ENCODE measurements at regions not wholly inside any gene's neighbourhood (a gene's known extent, or its start where the extent isn't known, plus 50 kb on each side); places are given as distances from the start of the nearest gene placed in this dataset.

DNA sequence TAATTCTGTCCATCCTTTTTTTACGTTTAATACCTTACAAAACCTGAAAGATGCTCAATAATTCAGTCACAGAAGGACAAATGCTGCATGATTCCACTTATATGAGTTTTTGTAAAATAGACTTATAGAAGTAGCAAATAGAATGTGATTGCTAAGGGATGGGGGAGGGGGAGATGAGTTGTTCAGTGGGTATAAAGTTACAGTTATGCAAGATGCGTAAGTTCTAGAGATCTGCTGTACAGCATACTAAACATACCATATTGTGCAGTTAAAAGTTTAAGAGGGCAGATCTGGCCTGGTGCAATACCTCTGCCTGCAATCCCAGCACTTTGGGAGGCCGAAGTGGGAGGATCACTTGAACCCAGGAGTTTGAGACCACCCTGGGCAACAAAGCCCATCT, 78.8 kb downstream of the TET3 start:
- H3K4me1 ChIP-seq (ENCODE audit: control insufficient read depth in 1 of 2, insufficient read depth in 2 of 2, low read length in 2 of 2): no peaks in the 10 kb centered on the region
- H3K27me3 ChIP-seq (ENCODE audit: control insufficient read depth in 1 of 2, insufficient read depth in 2 of 2, low read length in 2 of 2): no peaks in the 10 kb centered on the region
- no peak overlapping the region for H3K27ac ChIP-seq (ENCODE audit: low read depth, low read length)
- H3K4me3 ChIP-seq (ENCODE audit: low read depth in 1 of 2, low read length in 2 of 2): no peak overlapping the region
- H3K9me3 ChIP-seq (ENCODE audit: control insufficient read depth in 1 of 2, low read length in 2 of 2): no peaks in the 10 kb centered on the region
- H3K36me3 ChIP-seq (ENCODE audit: control insufficient read depth in 1 of 2, insufficient read depth in 2 of 2, low read length in 2 of 2): no peaks in the 10 kb centered on the region
- no peak overlapping the region for H3K9ac ChIP-seq (ENCODE audit: low read depth in 1 of 2, low read length in 2 of 2)

- no peak overlapping the region for H3K9ac ChIP-seq (ENCODE audit: low read depth in 1 of 2, low read length in 2 of 2)
- H3K9me3 ChIP-seq (ENCODE audit: control insufficient read depth in 1 of 2, low read length in 2 of 2): no peaks in the 10 kb centered on the region
- H3K27me3 ChIP-seq (ENCODE audit: control insufficient read depth in 1 of 2, insufficient read depth in 2 of 2, low read length in 2 of 2): no peaks in the 10 kb centered on the region
- no peak overlapping the region for H3K27ac ChIP-seq (ENCODE audit: low read depth, low read length)
- no peak overlapping the region for H3K4me3 ChIP-seq (ENCODE audit: low read depth in 1 of 2, low read length in 2 of 2)
- no peaks in the 10 kb centered on the region for H3K36me3 ChIP-seq (ENCODE audit: control insufficient read depth in 1 of 2, insufficient read depth in 2 of 2, low read length in 2 of 2)
- H3K4me1 ChIP-seq (ENCODE audit: control insufficient read depth in 1 of 2, insufficient read depth in 2 of 2, low read length in 2 of 2): no peaks in the 10 kb centered on the region
Observed at GRCh38 chr2:74065456-74065855, 80.7 kb downstream of the TET3 start.

DNA sequence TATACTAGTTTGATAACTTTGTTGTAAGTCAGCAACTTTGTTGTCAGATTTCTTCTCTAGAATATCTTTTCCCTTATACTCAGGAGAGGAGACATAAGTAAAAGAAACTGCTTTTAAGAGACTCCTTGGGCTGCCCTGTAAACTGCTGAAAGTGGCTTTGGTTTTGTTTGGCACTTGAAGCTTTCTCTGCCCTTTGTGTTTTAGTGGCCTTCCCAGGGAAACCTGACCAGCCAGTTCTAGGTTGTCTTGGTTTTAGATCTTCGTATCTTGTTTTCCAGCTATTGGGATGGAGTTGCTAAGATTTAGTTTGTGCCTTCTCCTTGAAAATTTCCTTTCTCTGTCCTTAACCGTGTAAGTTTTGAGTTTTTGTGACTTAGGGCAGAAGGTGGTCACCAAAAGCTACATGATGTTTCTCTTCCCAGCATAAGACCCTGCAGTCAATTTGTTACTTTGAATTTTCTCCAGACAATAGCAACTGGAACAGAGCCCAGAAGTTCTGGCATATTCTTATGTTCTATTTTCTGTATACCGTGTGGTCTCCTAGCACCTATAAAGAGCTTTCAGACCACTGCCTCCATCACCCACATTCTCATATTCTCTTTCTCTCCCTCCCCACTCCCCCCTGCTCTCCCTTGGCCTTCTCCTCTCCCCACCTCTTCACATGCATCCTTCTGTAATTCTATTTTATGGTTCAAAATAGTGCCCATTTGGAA, 81.1 kb downstream of the BOLA3 start:
- no peaks in the 10 kb centered on the region for H3K9me3 ChIP-seq (ENCODE audit: control insufficient read depth in 1 of 2, low read length in 2 of 2)
- H3K4me3 ChIP-seq (ENCODE audit: low read depth in 1 of 2, low read length in 2 of 2): no peak overlapping the region
- H3K9ac ChIP-seq (ENCODE audit: low read depth in 1 of 2, low read length in 2 of 2): no peak overlapping the region
- no peaks in the 10 kb centered on the region for H3K4me1 ChIP-seq (ENCODE audit: control insufficient read depth in 1 of 2, insufficient read depth in 2 of 2, low read length in 2 of 2)
- no peaks in the 10 kb centered on the region for H3K27me3 ChIP-seq (ENCODE audit: control insufficient read depth in 1 of 2, insufficient read depth in 2 of 2, low read length in 2 of 2)
- no peaks in the 10 kb centered on the region for H3K36me3 ChIP-seq (ENCODE audit: control insufficient read depth in 1 of 2, insufficient read depth in 2 of 2, low read length in 2 of 2)
- H3K27ac ChIP-seq (ENCODE audit: low read depth, low read length): no peak overlapping the region

- H3K27me3 ChIP-seq (ENCODE audit: control insufficient read depth in 1 of 2, insufficient read depth in 2 of 2, low read length in 2 of 2): no peaks in the 10 kb centered on the region
- H3K4me1 ChIP-seq (ENCODE audit: control insufficient read depth in 1 of 2, insufficient read depth in 2 of 2, low read length in 2 of 2): no peaks in the 10 kb centered on the region
- H3K36me3 ChIP-seq (ENCODE audit: control insufficient read depth in 1 of 2, insufficient read depth in 2 of 2, low read length in 2 of 2): no peaks in the 10 kb centered on the region
- H3K4me3 ChIP-seq (ENCODE audit: low read depth in 1 of 2, low read length in 2 of 2): no peak overlapping the region
- H3K9ac ChIP-seq (ENCODE audit: low read depth in 1 of 2, low read length in 2 of 2): no peak overlapping the region
- no peak overlapping the region for H3K27ac ChIP-seq (ENCODE audit: low read depth, low read length)
- no peaks in the 10 kb centered on the region for H3K9me3 ChIP-seq (ENCODE audit: control insufficient read depth in 1 of 2, low read length in 2 of 2)
Observed at GRCh38 chr2:74067221-74067747, 80.4 kb downstream of the BOLA3 start.

DNA sequence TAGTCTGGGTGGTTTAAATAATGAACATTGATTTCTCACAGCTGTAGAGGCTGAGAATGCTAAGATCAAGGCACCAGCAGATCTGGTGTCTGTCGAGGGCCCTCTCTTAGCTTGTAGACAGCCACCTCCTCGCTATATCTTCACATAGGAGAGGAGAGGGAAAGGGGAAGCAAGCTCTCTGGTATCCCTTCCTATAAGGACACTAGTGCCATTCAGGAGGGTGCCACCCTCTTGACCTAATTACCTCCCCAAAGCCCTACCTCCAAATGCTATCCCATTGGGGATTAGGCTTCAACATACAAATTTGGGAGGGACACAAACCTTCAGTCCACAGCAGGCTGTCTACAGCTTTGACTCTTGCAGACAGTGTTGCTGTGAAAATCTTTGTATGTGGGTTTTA, 76.7 kb downstream of the BOLA3 start:
- Histone ChIP-seq H3K27ac (ENCODE audit: low read depth, low read length) (no peak overlapping the region), H3K27me3 (ENCODE audit: control insufficient read depth in 1 of 2, insufficient read depth in 2 of 2, low read length in 2 of 2) (no peaks in the 10 kb centered on the region), H3K9me3 (ENCODE audit: control insufficient read depth in 1 of 2, low read length in 2 of 2) (no peaks in the 10 kb centered on the region), H3K36me3 (ENCODE audit: control insufficient read depth in 1 of 2, insufficient read depth in 2 of 2, low read length in 2 of 2) (peaks cover 3 to 11% of the 10 kb centered on the region in 2 donors), H3K9ac (ENCODE audit: low read depth in 1 of 2, low read length in 2 of 2) (no peak overlapping the region), H3K4me3 (ENCODE audit: low read depth in 1 of 2, low read length in 2 of 2) (no peak overlapping the region), H3K4me1 (ENCODE audit: control insufficient read depth in 1 of 2, insufficient read depth in 2 of 2, low read length in 2 of 2) (no peaks in the 10 kb centered on the region)

DNA sequence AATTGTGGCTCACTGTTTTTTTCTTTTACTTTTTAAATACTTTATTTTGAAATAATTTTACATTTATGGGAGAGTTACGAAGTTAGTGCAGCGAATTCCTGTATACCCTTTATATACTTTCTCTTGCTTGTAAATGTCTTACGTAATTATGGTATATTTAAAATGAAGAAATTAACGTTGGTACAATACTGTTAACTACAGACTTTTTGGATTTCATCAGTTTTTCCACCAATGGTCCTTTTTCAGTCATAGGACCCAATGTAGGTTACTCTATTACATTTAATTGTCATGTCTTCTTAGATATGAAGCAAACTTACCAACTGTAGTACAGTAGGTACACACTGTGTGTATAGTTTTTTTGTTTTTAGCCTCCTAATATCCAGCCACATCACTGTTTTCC, 76.3 kb downstream of the BOLA3 start:
- H3K27me3 ChIP-seq (ENCODE audit: control insufficient read depth in 1 of 2, insufficient read depth in 2 of 2, low read length in 2 of 2): no peaks in the 10 kb centered on the region
- no peaks in the 10 kb centered on the region for H3K4me1 ChIP-seq (ENCODE audit: control insufficient read depth in 1 of 2, insufficient read depth in 2 of 2, low read length in 2 of 2)
- peaks cover 3 to 11% of the 10 kb centered on the region in 2 donors for H3K36me3 ChIP-seq (ENCODE audit: control insufficient read depth in 1 of 2, insufficient read depth in 2 of 2, low read length in 2 of 2)
- no peak overlapping the region for H3K9ac ChIP-seq (ENCODE audit: low read depth in 1 of 2, low read length in 2 of 2)
- H3K9me3 ChIP-seq (ENCODE audit: control insufficient read depth in 1 of 2, low read length in 2 of 2): no peaks in the 10 kb centered on the region
- no peak overlapping the region for H3K27ac ChIP-seq (ENCODE audit: low read depth, low read length)
- no peak overlapping the region for H3K4me3 ChIP-seq (ENCODE audit: low read depth in 1 of 2, low read length in 2 of 2)

DNA sequence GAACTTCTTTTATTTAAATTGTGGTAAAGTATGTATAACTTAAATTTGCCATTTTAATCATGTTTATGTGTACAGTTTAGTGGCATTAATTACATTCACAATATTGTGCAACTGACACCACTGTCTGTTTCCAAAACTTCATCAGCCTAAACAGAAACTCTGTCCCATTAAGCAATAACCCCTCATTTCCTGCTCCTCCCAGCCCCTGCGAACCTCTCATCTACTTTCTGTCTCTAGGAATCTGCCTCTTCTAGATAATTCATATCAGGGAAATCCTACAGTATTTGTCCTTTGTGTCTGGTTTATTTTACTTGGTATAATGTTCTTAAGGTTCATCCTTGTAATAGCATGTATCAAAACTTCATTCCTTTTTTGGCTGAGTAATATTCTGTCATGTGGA, 75.1 kb downstream of the BOLA3 start:
- Histone ChIP-seq H3K4me3 (ENCODE audit: low read depth in 1 of 2, low read length in 2 of 2) (no peak overlapping the region), H3K27ac (ENCODE audit: low read depth, low read length) (no peak overlapping the region), H3K9me3 (ENCODE audit: control insufficient read depth in 1 of 2, low read length in 2 of 2) (no peaks in the 10 kb centered on the region), H3K27me3 (ENCODE audit: control insufficient read depth in 1 of 2, insufficient read depth in 2 of 2, low read length in 2 of 2) (no peaks in the 10 kb centered on the region), H3K4me1 (ENCODE audit: control insufficient read depth in 1 of 2, insufficient read depth in 2 of 2, low read length in 2 of 2) (no peaks in the 10 kb centered on the region), H3K9ac (ENCODE audit: low read depth in 1 of 2, low read length in 2 of 2) (no peak overlapping the region), H3K36me3 (ENCODE audit: control insufficient read depth in 1 of 2, insufficient read depth in 2 of 2, low read length in 2 of 2) (peaks cover 3 to 11% of the 10 kb centered on the region in 2 donors)

- no peak overlapping the region for H3K9ac ChIP-seq (ENCODE audit: low read depth in 1 of 2, low read length in 2 of 2)
- H3K9me3 ChIP-seq (ENCODE audit: control insufficient read depth in 1 of 2, low read length in 2 of 2): no peaks in the 10 kb centered on the region
- H3K4me3 ChIP-seq (ENCODE audit: low read depth in 1 of 2, low read length in 2 of 2): no peak overlapping the region
- H3K36me3 ChIP-seq (ENCODE audit: control insufficient read depth in 1 of 2, insufficient read depth in 2 of 2, low read length in 2 of 2): peaks cover 3 to 13% of the 10 kb centered on the region in 2 donors
- no peaks in the 10 kb centered on the region for H3K27me3 ChIP-seq (ENCODE audit: control insufficient read depth in 1 of 2, insufficient read depth in 2 of 2, low read length in 2 of 2)
- H3K4me1 ChIP-seq (ENCODE audit: control insufficient read depth in 1 of 2, insufficient read depth in 2 of 2, low read length in 2 of 2): no peaks in the 10 kb centered on the region
- H3K27ac ChIP-seq (ENCODE audit: low read depth, low read length): no peak overlapping the region
Observed at GRCh38 chr2:74074487-74074886, 73.2 kb downstream of the BOLA3 start.

DNA sequence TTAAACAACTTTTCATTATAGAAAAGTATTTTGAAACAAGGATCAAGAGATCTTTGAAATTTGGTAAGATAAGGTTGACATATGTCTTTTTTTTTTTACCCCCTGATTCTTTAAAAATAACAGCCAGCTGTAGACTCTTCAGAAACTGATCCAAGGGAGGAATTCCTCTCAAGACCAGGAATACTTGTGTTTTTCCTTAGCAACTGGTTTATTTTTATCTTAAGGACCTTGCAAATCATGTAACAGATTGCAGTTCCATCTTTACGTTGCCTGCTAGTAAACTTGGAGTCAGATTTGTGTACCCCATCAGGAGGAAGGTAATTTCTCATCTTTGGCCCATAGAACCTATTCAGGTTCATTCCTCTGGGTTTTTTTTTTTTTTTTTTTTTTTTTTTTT, 71.6 kb downstream of the BOLA3 start:
- Histone ChIP-seq H3K9ac (ENCODE audit: low read depth in 1 of 2, low read length in 2 of 2) (no peak overlapping the region), H3K9me3 (ENCODE audit: control insufficient read depth in 1 of 2, low read length in 2 of 2) (no peaks in the 10 kb centered on the region), H3K36me3 (ENCODE audit: control insufficient read depth in 1 of 2, insufficient read depth in 2 of 2, low read length in 2 of 2) (peaks cover 3 to 24% of the 10 kb centered on the region in 2 donors), H3K27me3 (ENCODE audit: control insufficient read depth in 1 of 2, insufficient read depth in 2 of 2, low read length in 2 of 2) (no peaks in the 10 kb centered on the region), H3K27ac (ENCODE audit: low read depth, low read length) (no peak overlapping the region), H3K4me3 (ENCODE audit: low read depth in 1 of 2, low read length in 2 of 2) (no peak overlapping the region), H3K4me1 (ENCODE audit: control insufficient read depth in 1 of 2, insufficient read depth in 2 of 2, low read length in 2 of 2) (no peaks in the 10 kb centered on the region)

DNA sequence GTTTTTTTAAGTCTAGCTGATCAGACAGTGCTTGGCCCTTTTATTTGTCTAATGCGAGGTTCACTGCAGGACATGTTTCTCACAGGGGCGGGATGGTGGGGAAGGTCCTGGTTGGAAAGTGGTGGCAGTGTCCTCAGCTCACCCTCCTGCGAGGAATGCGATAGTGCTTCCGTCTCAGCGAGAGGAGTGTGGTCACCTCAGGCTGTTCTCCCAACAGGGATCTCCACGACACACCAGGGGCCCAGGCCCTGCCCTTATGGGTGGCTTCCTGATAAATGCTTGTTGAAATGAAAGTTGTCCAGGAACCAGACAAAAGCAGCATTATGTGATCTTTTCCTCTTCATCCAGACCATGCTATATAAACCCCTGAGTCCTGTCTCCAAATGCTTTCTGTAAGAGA, 70.1 kb downstream of the BOLA3 start:
- Histone ChIP-seq H3K27me3 (ENCODE audit: control insufficient read depth in 1 of 2, insufficient read depth in 2 of 2, low read length in 2 of 2) (no peaks in the 10 kb centered on the region), H3K9ac (ENCODE audit: low read depth in 1 of 2, low read length in 2 of 2) (no peak overlapping the region), H3K27ac (ENCODE audit: low read depth, low read length) (no peak overlapping the region), H3K36me3 (ENCODE audit: control insufficient read depth in 1 of 2, insufficient read depth in 2 of 2, low read length in 2 of 2) (peaks cover 3 to 36% of the 10 kb centered on the region in 2 donors), H3K4me1 (ENCODE audit: control insufficient read depth in 1 of 2, insufficient read depth in 2 of 2, low read length in 2 of 2) (no peaks in the 10 kb centered on the region), H3K4me3 (ENCODE audit: low read depth in 1 of 2, low read length in 2 of 2) (no peak overlapping the region), H3K9me3 (ENCODE audit: control insufficient read depth in 1 of 2, low read length in 2 of 2) (no peaks in the 10 kb centered on the region)

Data from duodenal mucosa (tissue), 2 donors.